Stimulated activated naive CD8-positive, alpha-beta T cell treated with anti-CD3 and anti-CD28 coated beads, Interleukin-15, Interleukin-2, amounts not matched to agents 100 U/mL and 50 U/mL, for 24 hours (primary cell): ENCODE measurements at regions not wholly inside any gene's neighbourhood (a gene's known extent, or its start where the extent isn't known, plus 50 kb on each side); places are given as distances from the start of the nearest gene placed in this dataset.
"Not testable (repeated sequence)": the region's sequence is repeated elsewhere in the genome, so short reads cannot be mapped to it uniquely, and the experiment has no call there.

Experiments used
- ATAC-seq: fragments of 150-1000 bp; cut with Tn5 transposase; one replicate; pipeline ENCODE4 v1.10.0; 2021
- DNase-seq: peaks from one replicate; pipeline ENCODE4 v3.0.0; 2021

- DNase-seq (peak; percentile 9), ATAC-seq (no peak)
Observed at GRCh38 chrX:65451663-65452062, 82.9 kb downstream of the LAS1L start.

GRCh38 chrX:65420154-65420553 lies 114.4 kb downstream of the LAS1L start:
- ATAC-seq = no peak
- no peak for DNase-seq

GRCh38 chrX:65407662-65408061 lies 126.9 kb downstream of the LAS1L start:
- not testable (repeated sequence) for DNase-seq, ATAC-seq

DNA sequence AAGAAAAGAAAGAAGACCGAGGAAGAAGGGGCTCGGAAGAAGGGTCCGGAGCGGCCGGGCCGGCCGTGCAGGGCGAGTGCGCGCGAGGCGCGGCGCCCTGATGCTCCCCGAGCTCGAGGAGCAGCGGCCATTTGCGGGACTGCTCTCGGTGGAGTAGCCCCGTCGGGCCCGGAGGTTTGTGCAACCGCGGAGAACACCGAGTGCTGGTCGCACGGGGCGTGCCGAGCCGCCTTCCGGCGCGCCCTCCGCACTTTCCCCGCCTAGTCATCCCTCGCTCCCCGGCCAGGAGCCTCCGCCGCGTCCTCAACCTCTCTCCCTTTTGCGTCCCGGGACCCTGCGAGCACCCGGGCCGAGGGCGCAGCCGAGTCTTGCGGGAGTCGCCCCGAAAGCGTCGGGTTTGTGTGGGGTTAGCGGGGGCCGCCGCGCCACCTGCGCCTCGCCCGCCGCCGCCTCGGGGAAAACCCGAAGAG lies 127.4 kb downstream of the LAS1L start:
- ATAC-seq (peak; percentile 68), DNase-seq (peak; percentile 26)

GRCh38 chrX:65406532-65406931 lies 128.1 kb downstream of the LAS1L start:
- ATAC-seq (peak; percentile 40), DNase-seq (peak; percentile 41)

DNA sequence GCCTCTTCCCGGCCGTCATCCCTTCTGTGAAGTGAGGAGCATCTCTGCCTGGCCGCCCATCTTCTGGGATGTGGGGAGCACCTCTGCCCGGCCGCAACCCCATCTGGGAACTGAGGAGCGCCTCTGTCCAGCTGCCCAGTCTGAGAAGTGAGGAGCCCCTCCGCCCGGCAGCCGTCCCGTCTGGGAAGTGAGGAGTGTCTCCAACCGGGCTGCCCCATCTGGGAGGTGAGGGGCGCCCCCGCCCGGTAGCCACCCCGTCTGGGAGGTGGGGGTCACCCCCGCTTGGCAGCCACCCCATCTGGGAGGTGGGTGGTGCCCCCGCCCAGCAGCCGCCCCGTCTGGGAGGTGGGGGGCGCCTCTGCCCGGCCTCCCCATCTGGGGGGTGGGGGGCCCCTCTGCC lies 142.3 kb downstream of the LAS1L start:
- ATAC-seq (no peak), DNase-seq (no peak)

- ATAC-seq = not testable (repeated sequence)
Observed at GRCh38 chrX:65389120-65389519, 145.5 kb downstream of the LAS1L start.

More at GRCh38 chrX:65389120-65389519, 145.5 kb downstream of the LAS1L start:
- DNase-seq = not testable (repeated sequence)
